WERI-Rb-1 (cell line): ENCODE measurements at regions not wholly inside any gene's neighbourhood (a gene's known extent, or its start where the extent isn't known, plus 50 kb on each side); places are given as distances from the start of the nearest gene placed in this dataset.
A peak's percentile ranks its signal among the peaks of the same experiment; 100 is the strongest.

Experiments used
- DNase-seq: peaks from one replicate; pipeline ENCODE4 v3.0.0-alpha.2; 2020
- H3K27ac ChIP-seq: fragments of 250-450 bp; sonication (Bioruptor Pico); 2 replicates; pipeline ENCODE4 v1.5.1; 2020; ENCODE audit warnings: mild to moderate bottlenecking, moderate library complexity
- H3K27me3 ChIP-seq: fragments of 250-450 bp; sonication (Bioruptor Pico); 2 replicates; pipeline ENCODE4 v1.5.1; 2021; ENCODE audit warnings: mild to moderate bottlenecking, low read depth, moderate library complexity; ENCODE audit not compliant: insufficient read depth, severe bottlenecking
- H3K36me3 ChIP-seq: fragments of 250-450 bp; sonication (Bioruptor Pico); 2 replicates; pipeline ENCODE4 v1.5.1; 2020; ENCODE audit warnings: mild to moderate bottlenecking, moderate library complexity
- H3K4me3 ChIP-seq: 2 replicates; pipeline ENCODE4 v1.5.1; 2011; ENCODE audit warnings: low read depth, mild to moderate bottlenecking, control low read depth, low read length
- H3K9me3 ChIP-seq: fragments of 250-450 bp; sonication (Bioruptor Pico); 2 replicates; pipeline ENCODE4 v1.5.1; 2021; ENCODE audit warnings: mild to moderate bottlenecking, moderate library complexity; ENCODE audit not compliant: severe bottlenecking
- CTCF ChIP-seq: IDR thresholded peaks from 2 replicates; pipeline ENCODE4 v1.5.1; 2011; ENCODE audit warnings: low read depth, mild to moderate bottlenecking, control low read depth, inconsistent platforms, low read length

DNA sequence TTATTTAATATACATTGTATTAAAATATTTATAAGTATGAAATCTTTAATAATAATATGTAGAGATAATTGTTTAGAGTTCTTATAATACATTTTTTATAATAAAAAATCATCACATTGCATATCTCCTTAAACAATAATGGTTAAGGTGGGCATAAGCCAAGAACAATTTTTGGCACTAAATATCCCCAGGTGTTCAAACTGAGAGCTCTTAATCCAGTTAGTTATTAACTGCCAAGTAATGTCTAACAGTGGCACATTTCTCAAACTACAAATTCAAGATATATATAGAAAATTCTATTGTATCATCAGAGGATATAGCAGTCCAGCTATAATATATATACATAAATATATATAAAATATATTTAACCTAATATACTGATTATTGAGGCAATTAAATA, 680.8 kb downstream of the SI start:
- H3K27me3 ChIP-seq: no peaks in the 10 kb centered on the region
- DNase-seq: no peak
- no peak overlapping the region for H3K4me3 ChIP-seq
- H3K36me3 ChIP-seq: no peaks in the 10 kb centered on the region
- H3K27ac ChIP-seq: no peak overlapping the region
- no peak for TF ChIP-seq CTCF
- H3K9me3 ChIP-seq: no peaks in the 10 kb centered on the region

DNA sequence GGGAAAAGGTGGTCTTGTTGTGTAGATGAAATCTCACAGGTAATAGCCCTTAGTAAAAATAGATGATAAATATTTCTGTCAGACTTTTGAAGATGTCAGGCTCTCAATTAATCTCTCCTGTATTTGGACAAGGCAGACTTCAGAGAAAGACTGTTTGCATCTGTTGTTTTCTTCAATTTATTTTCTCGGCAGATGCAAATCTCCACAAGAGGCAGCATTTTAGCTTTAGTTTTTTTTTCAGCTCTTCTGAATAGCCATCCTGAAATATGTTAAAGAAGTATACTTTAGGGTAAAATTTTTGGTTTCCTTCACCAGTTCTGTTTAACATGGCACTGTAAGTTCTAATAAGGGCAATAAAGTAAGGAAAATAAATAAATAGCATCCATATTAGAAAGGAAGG, 685.1 kb downstream of the SI start:
- Histone ChIP-seq H3K27me3 (no peaks in the 10 kb centered on the region), H3K36me3 (no peaks in the 10 kb centered on the region), H3K9me3 (peaks cover 2% of the 10 kb centered on the region), H3K4me3 (no peak overlapping the region), H3K27ac (no peak overlapping the region)
- DNase-seq: no peak
- no peak for TF ChIP-seq CTCF

DNA sequence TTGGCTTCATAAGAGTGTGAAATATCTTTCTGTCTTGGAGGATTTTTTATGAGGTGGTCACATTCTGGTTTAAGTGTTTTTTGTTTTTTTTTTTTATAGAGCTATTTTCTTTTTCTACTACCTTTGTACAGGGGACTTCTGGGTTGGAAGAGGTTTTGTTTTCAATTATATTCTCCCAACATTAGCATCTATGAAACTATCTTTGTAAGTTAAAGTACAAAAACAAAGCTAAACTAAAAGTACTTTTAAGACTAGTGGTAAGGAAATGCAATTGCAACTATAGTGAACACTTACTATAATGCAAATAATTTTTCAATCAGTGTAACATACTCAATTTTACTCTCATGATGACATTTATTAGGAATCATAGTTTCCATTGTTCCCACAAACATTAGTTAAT, 688.2 kb downstream of the SI start:
- Histone ChIP-seq H3K4me3 (no peak overlapping the region), H3K9me3 (peaks cover 8% of the 10 kb centered on the region), H3K36me3 (no peaks in the 10 kb centered on the region), H3K27ac (no peak overlapping the region), H3K27me3 (no peaks in the 10 kb centered on the region)
- TF ChIP-seq CTCF: no peak
- DNase-seq: no peak

DNA sequence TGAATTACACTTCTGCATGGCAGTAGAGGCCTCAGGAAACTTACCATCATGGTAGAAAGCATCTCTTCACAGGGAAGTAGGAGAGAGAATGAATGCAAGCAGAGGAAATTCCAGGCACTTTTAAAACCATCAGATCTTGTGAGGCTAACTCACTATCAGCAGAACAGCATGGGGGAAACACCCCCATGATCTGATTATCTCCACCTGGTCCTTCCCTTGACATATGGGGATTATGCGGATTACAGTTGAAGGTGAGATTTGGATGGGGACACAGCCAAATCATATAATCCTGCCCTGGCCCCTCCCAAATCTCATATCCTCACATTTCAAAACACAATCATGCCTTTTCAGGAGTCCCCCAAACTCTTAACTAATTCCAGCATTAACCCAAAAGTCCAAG, 691.1 kb downstream of the SI start:
- no peak for TF ChIP-seq CTCF
- peak overlapping the region; percentile 44 for H3K27ac ChIP-seq
- H3K4me3 ChIP-seq: no peak overlapping the region
- peaks cover 8% of the 10 kb centered on the region for H3K9me3 ChIP-seq
- no peaks in the 10 kb centered on the region for H3K36me3 ChIP-seq
- peak; percentile 73 for DNase-seq
- no peaks in the 10 kb centered on the region for H3K27me3 ChIP-seq

GRCh38 chr3:164380156-164380555, 698.1 kb downstream of the SI start:
- no peak for DNase-seq
- no peak overlapping the region for H3K4me3 ChIP-seq
- no peak for TF ChIP-seq CTCF
- H3K36me3 ChIP-seq: no peaks in the 10 kb centered on the region
- H3K27me3 ChIP-seq: no peaks in the 10 kb centered on the region
- H3K9me3 ChIP-seq: peaks cover 2% of the 10 kb centered on the region
- H3K27ac ChIP-seq: no peak overlapping the region

DNA sequence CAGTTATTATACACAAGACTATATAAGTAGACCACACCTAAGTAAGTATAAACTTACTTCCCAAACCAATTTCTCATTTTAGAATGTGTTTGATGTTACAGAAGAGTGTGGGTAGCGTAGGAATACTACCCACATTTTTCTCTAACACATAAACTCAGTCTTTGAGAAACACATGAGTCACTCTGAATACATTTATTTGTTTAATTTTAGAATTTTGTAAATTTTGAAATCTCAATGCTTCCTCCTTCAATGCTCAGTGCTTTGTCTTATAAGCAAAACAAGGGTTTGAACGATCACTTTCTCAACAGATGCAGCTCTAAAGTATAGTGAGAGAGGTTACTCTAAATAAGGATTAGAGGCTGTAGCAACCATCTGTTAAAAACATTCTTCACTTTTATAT, 700.8 kb downstream of the SI start:
- H3K4me3 ChIP-seq: no peak overlapping the region
- TF ChIP-seq CTCF: no peak
- no peaks in the 10 kb centered on the region for H3K36me3 ChIP-seq
- H3K27ac ChIP-seq: peak overlapping the region; percentile 20
- no peaks in the 10 kb centered on the region for H3K27me3 ChIP-seq
- DNase-seq: no peak
- H3K9me3 ChIP-seq: peaks cover 2% of the 10 kb centered on the region
